Stomach (tissue), 4 donors: ENCODE measurements at regions not wholly inside any gene's neighbourhood (a gene's known extent, or its start where the extent isn't known, plus 50 kb on each side); places are given as distances from the start of the nearest gene placed in this dataset.

Experiments
- CTCF ChIP-seq, 7 experiments: fragments of 450-650 bp in 4 of 7; fragments of 200-600 bp in 3 of 7; sonication (generic) in 3 of 7; IDR thresholded peaks; one replicate each; pipeline ENCODE4 v1.5.1; 2016 to 2019; ENCODE audit warnings: antibody characterized with exemption in 7 of 7, control low read depth in 2 of 7, mild to moderate bottlenecking in 1 of 7
- EP300 ChIP-seq: sonication (generic); formaldehyde crosslinking; IDR thresholded peaks from one replicate; pipeline ENCODE4 v1.6.1; 2017; ENCODE audit warnings: antibody characterized with exemption

GRCh38 chr6:91330896-91331295 is 744.0 kb upstream of the MAP3K7 start:
- TF ChIP-seq EP300 = no peak
- no peak for TF ChIP-seq CTCF (IDR thresholded peaks at IDR 0.05)
